ENCODE measurements at regions not wholly inside any gene's neighbourhood (a gene's known extent, or its start where the extent isn't known, plus 50 kb on each side); places are given as distances from the start of the nearest gene placed in this dataset.
A peak's percentile ranks its signal among the peaks of the same experiment; 100 is the strongest.
"Not testable (repeated sequence)": the region's sequence is repeated elsewhere in the genome, so short reads cannot be mapped to it uniquely, and the experiment has no call there.

GRCh38 chr1:192489047-192489446 lies 86.5 kb upstream of the RGS1 start:
- H3K4me3 ChIP-seq (ENCODE audit: low read depth, low read length): no peak overlapping the region
- no peak for TF ChIP-seq CTCF (IDR thresholded peaks at IDR 0.05; ENCODE audit: insufficient read depth, low read length)
- DNase-seq (ENCODE audit: low read depth): peak; percentile 61

- peak; percentile 81 for DNase-seq (ENCODE audit: low read depth)
- TF ChIP-seq CTCF (IDR thresholded peaks at IDR 0.05; ENCODE audit: insufficient read depth, low read length): no peak
- H3K4me3 ChIP-seq (ENCODE audit: low read depth, low read length): no peak overlapping the region
Observed at GRCh38 chr1:192489748-192490147, 85.8 kb upstream of the RGS1 start.

GRCh38 chr1:192491804-192492554 lies 83.6 kb upstream of the RGS1 start:
- no peak overlapping the region for H3K4me3 ChIP-seq (ENCODE audit: low read depth, low read length)
- no peak for TF ChIP-seq CTCF (IDR thresholded peaks at IDR 0.05; ENCODE audit: insufficient read depth, low read length)
- DNase-seq (ENCODE audit: low read depth): no peak

DNA sequence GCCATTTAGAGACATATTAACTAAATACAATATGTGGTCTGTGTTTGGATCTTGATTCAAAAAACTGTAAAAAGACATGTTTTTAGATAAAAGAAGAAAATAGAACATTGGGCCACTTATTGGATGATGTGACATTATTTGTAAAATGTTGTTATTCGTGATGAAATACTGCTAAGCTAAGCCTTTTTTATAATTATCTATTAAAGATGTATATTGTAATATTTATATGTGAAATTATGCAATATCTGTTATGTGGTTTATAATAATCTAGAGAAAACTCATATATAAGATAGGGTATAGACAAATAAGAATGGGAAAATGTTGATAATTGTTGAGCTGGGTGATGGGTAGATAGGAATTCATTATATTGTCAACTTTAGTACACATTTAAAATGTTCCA lies 82.0 kb upstream of the RGS1 start:
- no peak overlapping the region for H3K4me3 ChIP-seq (ENCODE audit: low read depth, low read length)
- TF ChIP-seq CTCF (IDR thresholded peaks at IDR 0.05; ENCODE audit: insufficient read depth, low read length): no peak
- no peak for DNase-seq (ENCODE audit: low read depth)

DNA sequence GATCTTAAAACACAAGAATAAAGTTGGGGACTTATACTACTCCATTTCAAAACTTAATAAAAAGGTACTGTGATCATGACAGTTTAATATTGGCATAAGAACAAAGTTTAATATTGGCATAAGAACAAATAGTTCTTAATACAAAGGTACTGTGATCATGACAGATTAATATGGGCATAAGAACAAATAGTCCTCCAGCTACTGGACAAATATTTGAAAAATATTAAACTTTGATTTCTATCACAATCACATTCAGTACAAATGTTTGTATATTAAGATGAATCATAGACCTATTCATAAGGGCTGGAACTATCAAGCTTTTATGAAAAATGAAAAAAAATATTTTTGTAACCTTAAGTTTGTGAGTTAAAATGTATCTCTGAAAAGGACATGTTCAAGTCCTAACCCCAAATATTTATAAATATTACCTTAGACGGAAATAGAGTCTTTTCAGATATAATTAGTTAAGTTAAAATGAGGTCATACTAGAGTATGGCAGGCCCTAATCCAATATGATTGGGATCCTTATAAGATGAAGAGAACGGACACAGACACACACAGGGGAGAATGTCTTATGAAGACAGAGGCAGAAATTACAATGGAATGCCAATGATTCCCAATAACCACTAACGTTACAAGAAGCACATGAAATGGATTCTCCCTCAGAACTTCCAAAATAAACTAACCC lies 79.1 kb upstream of the RGS1 start:
- H3K4me3 ChIP-seq (ENCODE audit: low read depth, low read length): no peak overlapping the region
- no peak for TF ChIP-seq CTCF (IDR thresholded peaks at IDR 0.05; ENCODE audit: insufficient read depth, low read length)
- DNase-seq (ENCODE audit: low read depth): no peak

DNA sequence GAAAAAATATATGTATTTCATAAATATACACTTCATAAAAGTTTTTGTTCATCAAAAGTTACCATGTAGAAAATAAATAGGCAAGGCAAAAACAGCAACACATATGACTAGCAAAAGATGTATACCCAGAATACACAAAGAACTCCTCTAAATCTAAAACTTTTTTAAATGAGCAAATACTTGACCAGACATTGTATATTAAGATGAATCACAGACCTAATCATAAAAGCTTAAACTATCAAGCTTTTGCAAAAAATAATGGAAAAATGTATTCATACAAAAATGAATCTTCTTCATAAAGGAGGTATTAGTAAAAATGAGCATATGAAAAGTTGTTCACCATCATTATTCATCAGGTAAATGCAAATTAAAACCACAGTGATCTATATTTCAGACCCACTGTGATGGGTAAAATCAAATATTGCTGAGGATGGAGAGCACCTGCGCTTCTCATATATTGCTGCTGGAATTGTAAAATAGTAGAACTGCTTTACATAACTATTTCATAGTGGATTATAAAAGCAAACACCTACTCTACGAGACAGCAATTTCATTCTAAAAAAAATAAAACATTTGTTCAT lies 78.3 kb upstream of the RGS1 start:
- no peak for TF ChIP-seq CTCF (IDR thresholded peaks at IDR 0.05; ENCODE audit: insufficient read depth, low read length)
- H3K4me3 ChIP-seq (ENCODE audit: low read depth, low read length): no peak overlapping the region
- DNase-seq (ENCODE audit: low read depth): no peak

GRCh38 chr1:192498092-192498491 lies 77.5 kb upstream of the RGS1 start:
- not testable (repeated sequence) for H3K4me3 ChIP-seq (ENCODE audit: low read depth, low read length); DNase-seq (ENCODE audit: low read depth)

DNA sequence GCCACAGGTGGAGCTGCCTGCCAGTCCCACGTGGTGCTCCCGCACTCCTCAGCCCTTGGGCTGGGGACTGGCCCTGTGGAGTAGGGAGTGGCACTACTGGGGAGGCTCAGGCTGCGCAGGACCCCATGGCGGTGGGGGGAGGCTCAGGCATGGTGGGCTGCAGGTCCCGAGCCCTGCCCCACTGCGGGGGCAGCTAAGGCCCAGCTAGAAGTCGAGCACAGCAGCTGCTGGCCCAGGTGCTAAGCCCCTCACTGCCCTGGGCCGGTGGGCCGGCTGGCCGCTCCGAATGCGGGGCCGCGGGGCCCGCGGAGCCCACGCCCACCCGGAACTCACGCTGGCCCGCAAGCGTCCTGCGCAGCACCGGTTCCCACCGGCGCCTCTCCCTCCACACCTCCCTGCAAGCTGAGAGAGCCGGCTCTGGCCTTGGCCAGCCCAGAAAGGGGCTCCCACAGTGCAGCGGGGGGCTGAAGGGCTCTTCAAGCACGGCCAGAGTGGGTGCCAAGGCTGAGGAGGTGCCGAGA lies 76.5 kb upstream of the RGS1 start:
- DNase-seq (ENCODE audit: low read depth); H3K4me3 ChIP-seq (ENCODE audit: low read depth, low read length): not testable (repeated sequence)

DNA sequence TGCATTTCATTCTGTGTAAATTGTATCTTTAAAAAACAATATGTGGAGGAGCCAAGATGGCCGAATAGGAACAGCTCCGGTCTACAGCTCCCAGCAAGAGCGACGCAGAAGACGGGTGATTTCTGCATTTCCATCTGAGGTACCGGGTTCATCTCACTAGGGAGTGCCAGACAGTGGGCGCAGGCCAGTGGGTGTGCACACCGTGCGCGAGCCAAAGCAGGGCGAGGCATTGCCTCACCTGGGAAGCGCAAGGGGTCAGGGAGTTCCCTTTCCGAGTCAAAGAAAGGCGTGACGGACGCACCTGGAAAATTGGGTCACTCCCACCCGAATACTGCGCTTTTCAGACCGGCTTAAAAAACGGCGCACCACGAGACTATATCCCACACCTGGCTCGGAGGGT lies 75.0 kb upstream of the RGS1 start:
- DNase-seq (ENCODE audit: low read depth); H3K4me3 ChIP-seq (ENCODE audit: low read depth, low read length): not testable (repeated sequence)
